HG03342 (cell line): ENCODE measurements at regions not wholly inside any gene's neighbourhood (a gene's known extent, or its start where the extent isn't known, plus 50 kb on each side); places are given as distances from the start of the nearest gene placed in this dataset.
"Not testable (repeated sequence)": the region's sequence is repeated elsewhere in the genome, so short reads cannot be mapped to it uniquely, and the experiment has no call there.

Experiments
- ATAC-seq: cut with Tn5 transposase; IDR thresholded peaks from one replicate; pipeline ENCODE4 v1.9.1; 2021; ENCODE audit warnings: mild to moderate bottlenecking, moderate library complexity; ENCODE audit not compliant: unreplicated experiment

- no peak for ATAC-seq
Measured at GRCh38 chr9:28413471-28413870, 840.2 kb upstream of the C9orf72 start.

DNA sequence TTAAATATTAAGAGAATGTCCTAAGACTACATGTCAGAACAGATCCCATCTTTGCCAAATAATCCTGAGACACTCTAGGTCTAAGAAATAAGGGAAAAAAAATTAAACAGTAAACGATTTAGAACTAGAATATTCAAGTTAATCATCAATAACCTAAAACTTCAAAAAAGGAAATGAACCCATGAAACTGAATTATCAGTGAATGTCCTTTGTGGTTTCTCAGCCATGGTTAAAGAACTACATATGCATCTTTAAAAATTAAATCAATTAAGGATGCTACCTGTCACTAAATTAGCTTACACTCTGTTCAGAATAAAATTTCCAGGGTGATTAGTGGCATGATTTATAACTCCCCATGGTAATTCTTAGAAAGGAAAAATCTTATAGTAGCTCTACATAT is 850.0 kb upstream of the C9orf72 start:
- ATAC-seq: no peak

GRCh38 chr9:28435456-28435855 is 862.2 kb upstream of the C9orf72 start:
- ATAC-seq: no peak

- no peak for ATAC-seq
Measured at GRCh38 chr9:28439688-28440087, 866.4 kb upstream of the C9orf72 start.

DNA sequence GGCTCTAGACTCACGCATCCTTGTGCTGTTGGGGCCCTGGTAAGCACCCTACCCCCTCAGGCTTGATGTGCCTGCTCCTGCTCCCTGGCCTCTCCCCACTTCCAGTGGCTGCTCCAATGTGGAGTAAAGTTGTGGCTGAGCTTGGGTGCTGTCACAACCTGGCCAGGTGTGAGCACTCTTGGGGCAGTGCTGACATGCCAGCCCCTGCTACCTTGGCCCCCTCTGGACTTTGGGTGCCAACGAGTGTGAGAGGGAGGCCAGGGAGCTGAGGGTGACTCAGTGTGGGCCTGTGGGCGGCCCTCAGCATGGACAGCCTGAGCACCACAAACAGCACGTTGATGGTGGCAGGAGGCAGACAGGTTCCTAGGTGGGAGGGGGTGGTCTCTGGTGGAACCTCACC is 870.2 kb upstream of the C9orf72 start:
- ATAC-seq: no peak

GRCh38 chr9:28444637-28445036 is 871.4 kb upstream of the C9orf72 start:
- ATAC-seq: no peak

GRCh38 chr9:28445211-28445610 is 871.9 kb upstream of the C9orf72 start:
- ATAC-seq: no peak

DNA sequence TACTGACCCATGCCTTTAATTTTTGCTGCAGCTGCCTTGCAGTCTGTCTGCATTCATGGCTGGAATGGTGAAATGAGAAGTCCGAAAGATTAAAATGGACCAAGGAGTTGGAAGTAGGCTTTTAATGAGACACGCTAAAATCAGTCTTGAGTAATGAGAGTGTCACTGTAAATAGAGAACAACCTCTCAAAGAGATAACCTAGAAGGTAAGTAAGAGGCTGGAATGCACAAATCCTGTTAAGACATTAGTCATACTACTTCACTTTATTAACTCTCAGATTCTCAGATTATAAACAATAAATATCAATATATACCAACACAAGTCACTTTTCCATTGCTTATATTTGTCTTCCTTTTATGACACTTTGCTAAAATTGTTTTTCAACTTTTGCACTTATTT is 880.6 kb upstream of the C9orf72 start:
- no peak for ATAC-seq

DNA sequence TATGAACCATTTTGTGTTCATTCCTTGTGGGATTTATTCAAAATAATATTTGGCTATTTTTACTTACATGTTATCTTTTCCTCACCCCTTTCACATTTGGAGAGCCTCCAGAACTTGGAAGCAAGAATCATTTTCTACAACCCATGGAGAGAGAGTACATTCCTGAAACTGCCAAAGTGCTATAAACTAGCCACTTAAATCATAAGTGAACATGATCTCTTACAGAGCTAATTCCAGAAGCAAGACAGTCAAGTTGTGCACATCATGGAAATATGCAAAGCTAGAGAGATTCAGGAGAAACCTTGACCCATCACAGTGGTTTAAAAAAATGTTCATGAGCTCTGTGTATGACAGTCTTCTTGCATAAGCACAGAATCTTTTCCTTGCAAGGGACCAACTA is 883.6 kb upstream of the C9orf72 start:
- no peak for ATAC-seq

GRCh38 chr9:28464481-28465216 is 891.4 kb upstream of the C9orf72 start:
- no peak for ATAC-seq

DNA sequence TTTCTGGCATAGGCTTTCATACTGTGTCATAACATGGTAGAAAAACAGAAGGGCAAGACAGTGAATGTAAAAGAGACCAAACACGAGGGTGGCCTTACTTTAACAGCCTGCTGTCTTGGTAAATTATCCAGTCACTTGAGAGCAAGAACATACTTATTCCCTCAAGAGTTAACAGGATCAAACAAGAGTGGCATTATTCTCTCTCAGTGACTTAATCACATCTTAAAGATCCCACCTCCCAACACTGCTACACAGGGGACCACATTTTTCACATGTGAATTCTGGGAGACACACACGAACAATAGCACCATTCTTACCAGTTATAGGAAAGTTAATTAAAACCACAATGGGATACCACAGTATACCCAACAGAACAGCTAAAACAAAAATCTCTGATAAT is 898.0 kb upstream of the C9orf72 start:
- ATAC-seq: no peak

DNA sequence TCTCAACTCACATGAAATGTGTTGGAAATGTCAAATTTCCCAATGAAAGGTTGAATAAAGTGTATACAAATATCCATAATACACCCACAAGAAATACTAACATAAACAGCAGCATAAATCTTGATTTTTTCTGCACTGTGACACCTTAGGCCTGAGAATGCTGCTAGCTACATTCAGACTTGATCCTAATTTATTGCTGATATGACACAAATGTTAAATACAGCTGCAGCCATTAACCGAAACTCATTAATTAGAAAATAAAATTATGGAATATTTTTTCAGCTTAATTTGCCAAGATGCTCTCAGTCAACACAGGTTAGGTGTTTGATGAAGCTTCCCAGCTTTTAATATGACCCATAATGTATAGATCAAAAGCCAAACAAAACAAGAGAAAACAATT is 914.3 kb upstream of the C9orf72 start:
- no peak for ATAC-seq

GRCh38 chr9:28491121-28491520 is 917.8 kb upstream of the C9orf72 start:
- no peak for ATAC-seq

DNA sequence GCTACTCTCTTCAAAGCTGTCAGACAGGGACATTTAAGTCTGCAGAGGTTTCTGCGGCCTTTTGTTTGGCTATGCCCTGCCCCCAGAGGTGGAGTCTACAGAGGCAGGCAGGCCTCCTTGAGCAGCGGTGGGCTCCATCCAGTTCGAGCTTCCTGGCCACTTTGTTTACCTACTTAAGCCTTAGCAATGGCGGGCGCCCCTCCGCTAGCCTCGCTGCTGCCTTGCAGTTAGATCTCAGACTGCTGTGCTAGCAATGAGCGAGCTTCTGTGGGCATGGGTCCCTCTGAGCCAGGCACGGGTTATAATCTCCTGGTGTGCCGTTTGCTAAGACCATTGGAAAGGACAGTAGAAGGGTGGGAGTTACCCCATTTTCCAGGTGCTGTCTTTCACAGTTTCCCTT is 924.9 kb upstream of the C9orf72 start:
- not testable (repeated sequence) for ATAC-seq

- no peak for ATAC-seq
Measured at GRCh38 chr9:28502189-28502588, 928.9 kb upstream of the C9orf72 start.

DNA sequence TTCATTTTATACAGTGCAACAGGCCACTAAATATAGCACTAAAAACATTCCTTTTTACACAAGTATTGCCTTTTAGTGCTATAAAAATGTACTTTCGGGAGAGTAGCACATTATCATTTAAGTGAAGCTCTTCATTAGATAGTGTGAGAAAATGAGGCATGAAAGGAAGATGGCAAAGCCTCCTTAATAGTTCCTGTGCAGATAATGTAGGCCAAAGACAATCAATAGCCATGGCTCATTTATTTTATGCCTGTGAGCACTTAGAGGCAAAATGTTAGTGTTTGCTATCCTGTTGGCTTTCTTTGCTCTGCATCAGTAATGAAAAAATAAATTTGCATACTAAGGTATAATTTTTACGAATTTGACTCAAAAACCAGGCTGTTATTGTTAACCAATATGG is 929.5 kb upstream of the C9orf72 start:
- ATAC-seq: no peak

DNA sequence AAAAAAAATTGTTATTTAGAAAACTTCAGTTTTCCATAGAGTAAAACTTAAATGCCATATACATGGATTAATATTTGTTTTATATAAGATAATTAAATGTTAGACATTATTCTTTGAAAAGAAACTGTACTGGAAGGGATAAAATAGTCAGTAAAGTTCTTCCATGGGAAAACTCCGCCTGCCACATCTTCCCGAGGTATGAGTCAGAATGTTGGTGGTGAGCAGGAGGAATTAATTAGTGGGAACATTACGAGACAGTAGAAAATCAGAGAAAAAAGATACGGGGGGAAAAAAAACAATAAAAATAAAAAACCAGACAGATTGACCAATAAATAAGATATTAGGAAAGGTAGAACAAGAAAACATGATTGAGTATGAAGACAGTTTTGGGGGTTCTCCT is 930.3 kb upstream of the C9orf72 start:
- no peak for ATAC-seq

DNA sequence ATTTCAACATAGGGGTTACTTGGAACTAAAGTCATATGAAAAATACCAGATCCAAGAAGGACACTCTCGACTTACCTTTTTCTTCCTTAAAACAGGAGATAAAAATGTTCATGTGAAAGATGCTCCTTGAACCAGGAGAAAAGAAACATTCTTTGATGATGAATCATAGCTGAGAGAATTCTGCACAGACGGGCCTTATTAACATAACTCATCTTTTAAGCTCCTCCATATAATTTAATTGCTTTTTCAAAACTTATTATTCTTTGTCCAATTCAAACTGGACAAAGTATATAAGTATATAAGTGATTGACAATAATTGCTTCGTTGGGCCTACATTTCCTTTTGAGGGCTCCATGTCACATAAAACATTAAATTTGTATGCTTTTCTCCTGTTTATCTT is 945.2 kb upstream of the C9orf72 start:
- ATAC-seq: no peak

- ATAC-seq: not testable (repeated sequence)
Measured at GRCh38 chr9:28524309-28524708, 951.0 kb upstream of the C9orf72 start.

DNA sequence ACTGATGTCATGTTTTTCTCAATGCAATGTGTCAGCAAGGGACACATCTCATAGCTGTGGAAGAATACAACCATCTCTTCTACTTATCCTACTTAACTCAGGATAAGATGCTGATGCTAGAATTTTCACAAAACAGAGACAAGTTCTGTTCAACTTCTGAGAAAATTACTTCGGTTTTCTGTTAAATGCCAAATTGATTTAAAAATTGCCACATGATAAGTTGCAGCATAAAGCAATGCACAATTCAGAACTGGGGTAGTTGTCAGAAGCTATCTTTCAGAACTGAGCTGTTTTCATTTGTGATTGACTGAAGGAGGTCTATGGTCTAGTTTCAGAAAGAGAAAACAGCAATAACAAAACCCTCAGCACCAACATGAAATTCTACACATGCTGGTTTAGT is 954.8 kb upstream of the C9orf72 start:
- ATAC-seq: no peak

DNA sequence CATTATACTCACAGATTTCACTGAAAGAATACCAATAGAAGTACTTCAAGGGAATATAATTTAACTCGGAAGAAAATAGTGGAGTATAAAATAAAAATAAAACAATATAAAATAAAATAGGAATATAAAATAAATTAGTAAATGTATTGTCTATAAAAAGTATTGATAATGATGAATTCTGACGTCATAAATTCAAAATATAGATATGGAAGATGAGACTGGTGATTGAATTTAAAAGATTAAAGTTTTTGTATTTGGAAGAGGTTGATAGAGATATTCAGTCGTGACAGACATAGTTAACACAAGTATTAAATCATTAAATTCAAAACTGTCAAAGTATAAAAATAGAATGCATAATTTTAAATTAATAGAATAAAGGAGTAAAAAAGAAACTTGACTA is 964.9 kb upstream of the C9orf72 start:
- no peak for ATAC-seq

- ATAC-seq: no peak
Measured at GRCh38 chr9:28539434-28540070, 966.3 kb upstream of the C9orf72 start.

GRCh38 chr9:28542928-28543327 is 969.6 kb upstream of the C9orf72 start:
- no peak for ATAC-seq
